HEK293 (cell line): ENCODE measurements at regions not wholly inside any gene's neighbourhood (a gene's known extent, or its start where the extent isn't known, plus 50 kb on each side); places are given as distances from the start of the nearest gene placed in this dataset.
"Not testable (repeated sequence)": the region's sequence is repeated elsewhere in the genome, so short reads cannot be mapped to it uniquely, and the experiment has no call there.

ENCODE experiments used
- CTCF ChIA-PET: fragments of 350-600 bp; formaldehyde crosslinking; extraction: SDS; loops from one replicate; lab custom pipeline; 2021; ENCODE audit warnings: antibody characterized with exemption; lab: Yijun Ruan, JAX
- POLR2A ChIA-PET: fragments of 300-600 bp; formaldehyde crosslinking; extraction: SDS; loops from one replicate; lab custom pipeline; 2020; ENCODE audit warnings: antibody characterized with exemption, inconsistent platforms; lab: Yijun Ruan, JAX
- H3K27ac ChIP-seq: fragments of 200-500 bp; sonication (Bioruptor generic); 2 replicates; pipeline ENCODE4 v1.5.1; 2014; ENCODE audit warnings: low read depth, low read length, control low read depth, inconsistent platforms; ENCODE audit errors: extremely low read depth
- H3K36me3 ChIP-seq, 2 experiments: fragments of 200-500 bp in 1 of 2; sonication (Bioruptor generic) in 1 of 2; 1 replicate in 1 of 2; 2 replicates in 1 of 2; pipeline ENCODE4 v1.5.1; 2014 to 2017; ENCODE audit warnings: inconsistent platforms in 2 of 2, low read length in 2 of 2; ENCODE audit not compliant: control insufficient read depth in 2 of 2, insufficient read depth in 1 of 2
- H3K4me1 ChIP-seq: fragments of 200-500 bp; sonication (Bioruptor generic); 2 replicates; pipeline ENCODE4 v1.5.1; 2014; ENCODE audit warnings: mild to moderate bottlenecking, low read length, inconsistent platforms; ENCODE audit not compliant: control insufficient read depth, insufficient read depth
- H3K4me3 ChIP-seq: 2 replicates; pipeline ENCODE4 v1.5.1; 2011; ENCODE audit warnings: low read depth, mild to moderate bottlenecking, control low read depth, low read length, moderate library complexity
- H3K9me3 ChIP-seq: fragments of 200-500 bp; sonication (Bioruptor generic); 2 replicates; pipeline ENCODE4 v1.5.1; 2014; ENCODE audit warnings: low read depth, low read length, inconsistent platforms; ENCODE audit not compliant: control insufficient read depth, insufficient read depth
- BCL11A ChIP-seq: fragments of 450-650 bp; formaldehyde crosslinking; IDR thresholded peaks from 2 replicates; pipeline ENCODE4 v1.5.1; 2016; ENCODE audit warnings: low read depth, missing biosample characterization, missing genetic modification characterization
- CTCF ChIP-seq: fragments of 450-650 bp; formaldehyde crosslinking; IDR thresholded peaks from 2 replicates; pipeline ENCODE4 v1.5.1; 2016; ENCODE audit warnings: missing biosample characterization, missing genetic modification characterization
- GLIS1 ChIP-seq: fragments of 450-650 bp; formaldehyde crosslinking; IDR thresholded peaks from 2 replicates; pipeline ENCODE4 v1.5.1; 2016; ENCODE audit warnings: missing biosample characterization, missing genetic modification characterization
- KLF1 ChIP-seq: fragments of 450-650 bp; formaldehyde crosslinking; IDR thresholded peaks from 2 replicates; pipeline ENCODE4 v1.5.1; 2016; ENCODE audit warnings: missing biosample characterization, missing genetic modification characterization
- TRIM28 ChIP-seq: IDR thresholded peaks from 2 replicates; pipeline ENCODE4 v1.6.1; 2011; ENCODE audit warnings: low read length, control low read depth, borderline replicate concordance
- WT1 ChIP-seq: fragments of 450-650 bp; formaldehyde crosslinking; IDR thresholded peaks from 2 replicates; pipeline ENCODE4 v1.5.1; 2016; ENCODE audit warnings: missing biosample characterization, missing genetic modification characterization
- ZBTB6 ChIP-seq: fragments of 450-650 bp; formaldehyde crosslinking; IDR thresholded peaks from 2 replicates; pipeline ENCODE4 v1.5.1; 2017; ENCODE audit warnings: missing biosample characterization, missing genetic modification characterization
- ZIC2 ChIP-seq: fragments of 450-650 bp; formaldehyde crosslinking; IDR thresholded peaks from 2 replicates; pipeline ENCODE4 v1.5.1; 2016; ENCODE audit warnings: missing biosample characterization, missing genetic modification characterization
- ZNF121 ChIP-seq: fragments of 450-650 bp; formaldehyde crosslinking; IDR thresholded peaks from 2 replicates; pipeline ENCODE4 v1.5.1; 2016; ENCODE audit warnings: missing biosample characterization, missing genetic modification characterization
- ZNF133 ChIP-seq: fragments of 450-650 bp; formaldehyde crosslinking; IDR thresholded peaks from 2 replicates; pipeline ENCODE4 v1.5.1; 2016; ENCODE audit warnings: missing biosample characterization, missing genetic modification characterization
- ZNF2 ChIP-seq: fragments of 450-650 bp; formaldehyde crosslinking; IDR thresholded peaks from 2 replicates; pipeline ENCODE4 v1.5.1; 2016; ENCODE audit warnings: missing biosample characterization, missing genetic modification characterization
- ZNF211 ChIP-seq: fragments of 450-650 bp; formaldehyde crosslinking; IDR thresholded peaks from 2 replicates; pipeline ENCODE4 v1.5.1; 2016; ENCODE audit warnings: low read depth, missing biosample characterization, missing genetic modification characterization
- ZNF214 ChIP-seq: fragments of 450-650 bp; formaldehyde crosslinking; IDR thresholded peaks from 2 replicates; pipeline ENCODE4 v1.5.1; 2017; ENCODE audit warnings: missing biosample characterization, mild to moderate bottlenecking, missing genetic modification characterization, borderline replicate concordance
- ZNF362 ChIP-seq: fragments of 450-650 bp; formaldehyde crosslinking; IDR thresholded peaks from 2 replicates; pipeline ENCODE4 v1.5.1; 2016; ENCODE audit warnings: missing biosample characterization, missing genetic modification characterization
- ZNF704 ChIP-seq: fragments of 450-650 bp; formaldehyde crosslinking; IDR thresholded peaks from 2 replicates; pipeline ENCODE4 v1.5.1; 2016; ENCODE audit warnings: missing biosample characterization, missing genetic modification characterization
- TF ChIP-seq, protein P1 (sequence below): fragments of 450-650 bp; formaldehyde crosslinking; IDR thresholded peaks from 2 replicates; pipeline ENCODE4 v1.5.1; 2016; ENCODE audit warnings: missing biosample characterization, missing genetic modification characterization
- TF ChIP-seq, protein P2 (sequence below): fragments of 450-650 bp; formaldehyde crosslinking; optimal IDR thresholded peaks from 2 replicates; pipeline ENCODE3; 2016; ENCODE audit warnings: missing biosample characterization, mild to moderate bottlenecking, missing genetic modification characterization

DNA sequence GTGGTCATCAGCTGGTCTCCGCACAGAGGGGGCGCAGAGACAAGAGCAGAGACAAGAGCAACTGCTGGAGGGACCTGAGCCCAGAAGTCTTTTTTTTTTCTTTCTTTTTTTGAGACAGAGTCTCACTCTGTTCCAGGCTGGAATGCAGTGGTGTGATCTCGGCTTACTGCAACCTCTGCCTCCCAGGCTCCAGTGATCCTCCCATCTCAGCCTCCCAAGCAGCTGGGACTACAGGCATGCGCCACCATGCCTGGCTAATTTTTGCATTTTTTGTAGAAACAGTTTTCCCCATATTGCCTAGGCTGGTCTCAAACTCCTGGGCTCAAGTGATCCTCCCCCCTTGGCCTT lies 64.3 kb upstream of the LYRM9 start:
- H3K27ac ChIP-seq, H3K36me3 ChIP-seq, H3K9me3 ChIP-seq, H3K4me3 ChIP-seq, H3K4me1 ChIP-seq: not testable (repeated sequence)
- peak; percentile 2; the same call in 1 of the 2 replicates for TF ChIP-seq GLIS1
- TF ChIP-seq ZNF362 (tag by site-specific recombination): 0 out of 2 replicates have a peak, but pooled peaks have one; percentile 65
- 0 out of 2 replicates have a peak, but pooled peaks have one; percentile 17 for TF ChIP-seq WT1 (tag by site-specific recombination)
- 0 out of 2 replicates have a peak, but pooled peaks have one; percentile 6 for TF ChIP-seq TRIM28
- TF ChIP-seq, protein P1, sequence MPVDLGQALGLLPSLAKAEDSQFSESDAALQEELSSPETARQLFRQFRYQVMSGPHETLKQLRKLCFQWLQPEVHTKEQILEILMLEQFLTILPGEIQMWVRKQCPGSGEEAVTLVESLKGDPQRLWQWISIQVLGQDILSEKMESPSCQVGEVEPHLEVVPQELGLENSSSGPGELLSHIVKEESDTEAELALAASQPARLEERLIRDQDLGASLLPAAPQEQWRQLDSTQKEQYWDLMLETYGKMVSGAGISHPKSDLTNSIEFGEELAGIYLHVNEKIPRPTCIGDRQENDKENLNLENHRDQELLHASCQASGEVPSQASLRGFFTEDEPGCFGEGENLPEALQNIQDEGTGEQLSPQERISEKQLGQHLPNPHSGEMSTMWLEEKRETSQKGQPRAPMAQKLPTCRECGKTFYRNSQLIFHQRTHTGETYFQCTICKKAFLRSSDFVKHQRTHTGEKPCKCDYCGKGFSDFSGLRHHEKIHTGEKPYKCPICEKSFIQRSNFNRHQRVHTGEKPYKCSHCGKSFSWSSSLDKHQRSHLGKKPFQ (tag by site-specific recombination): peak; percentile 51; the same call in 1 of the 2 replicates
- POLR2A ChIA-PET: interaction anchor here (0.6 kb wide), 1 partner anchor 66 kb away, joined by 3 read pairs; no protein-coding TSS in a partner anchor
- CTCF ChIA-PET: interaction anchor here (0.7 kb wide), 2 partner anchors 65 to 292 kb away, joined by 3 to 5 read pairs; no protein-coding TSS in a partner anchor

GRCh38 chr17:27958708-27959381 lies 65.7 kb upstream of the LYRM9 start:
- Histone ChIP-seq H3K27ac (no peak overlapping the region), H3K36me3 (no peaks in the 10 kb centered on the region), H3K4me1 (peaks cover 3% of the 10 kb centered on the region; the same call in 1 of the 2 replicates)
- CTCF ChIA-PET: interaction anchor here (1.4 to 1.6 kb wide), 2 partner anchors 10 to 293 kb away, joined by 4 read pairs; no protein-coding TSS in a partner anchor
- POLR2A ChIA-PET: interaction anchor here (0.7 kb wide), 1 partner anchor 27 kb away, joined by 3 read pairs; no protein-coding TSS in a partner anchor
- no peak for TF ChIP-seq KLF1 (tag by site-specific recombination)
- TF ChIP-seq CTCF (tag by site-specific recombination): no peak
- no peak for TF ChIP-seq ZNF704 (tag by site-specific recombination)
- TF ChIP-seq ZNF133: no peak
- peak; percentile 47; the same call in 1 of the 2 replicates for TF ChIP-seq ZNF121 (tag by site-specific recombination)
- TF ChIP-seq GLIS1: no peak
- TF ChIP-seq BCL11A (tag by site-specific recombination): no peak
- no peak for TF ChIP-seq ZNF214
- no peak for TF ChIP-seq ZBTB6 (tag by site-specific recombination)
- TF ChIP-seq, protein P2, sequence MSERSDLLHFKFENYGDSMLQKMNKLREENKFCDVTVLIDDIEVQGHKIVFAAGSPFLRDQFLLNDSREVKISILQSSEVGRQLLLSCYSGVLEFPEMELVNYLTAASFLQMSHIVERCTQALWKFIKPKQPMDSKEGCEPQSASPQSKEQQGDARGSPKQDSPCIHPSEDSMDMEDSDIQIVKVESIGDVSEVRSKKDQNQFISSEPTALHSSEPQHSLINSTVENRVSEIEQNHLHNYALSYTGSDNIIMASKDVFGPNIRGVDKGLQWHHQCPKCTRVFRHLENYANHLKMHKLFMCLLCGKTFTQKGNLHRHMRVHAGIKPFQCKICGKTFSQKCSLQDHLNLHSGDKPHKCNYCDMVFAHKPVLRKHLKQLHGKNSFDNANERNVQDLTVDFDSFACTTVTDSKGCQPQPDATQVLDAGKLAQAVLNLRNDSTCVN (tag by site-specific recombination): no peak
- no peak for TF ChIP-seq ZNF211
- TF ChIP-seq ZIC2 (tag by site-specific recombination): peak; percentile 21; the same call in 1 of the 2 replicates
- 0 out of 2 replicates have a peak, but pooled peaks have one; percentile 1 for TF ChIP-seq ZNF2 (tag by site-specific recombination)
- TF ChIP-seq, all 188 proteins: peak for 3
- no peaks in the 10 kb centered on the region for H3K9me3 ChIP-seq
- no peak overlapping the region for H3K4me3 ChIP-seq
